ENCODE measurements at regions not wholly inside any gene's neighbourhood (a gene's known extent, or its start where the extent isn't known, plus 50 kb on each side); places are given as distances from the start of the nearest gene placed in this dataset.

- DNase-seq (ENCODE audit: low spot score): no peak
Observed at GRCh38 chr12:59046763-59047534, 126.6 kb upstream of the LRIG3 start.

- DNase-seq (ENCODE audit: low spot score): no peak
Observed at GRCh38 chr12:59044791-59045190, 124.5 kb upstream of the LRIG3 start.

GRCh38 chr12:59041241-59042121, 121.2 kb upstream of the LRIG3 start:
- DNase-seq (ENCODE audit: low spot score): no peak

GRCh38 chr12:59040656-59041055, 120.4 kb upstream of the LRIG3 start:
- DNase-seq (ENCODE audit: low spot score): no peak

- no peak for DNase-seq (ENCODE audit: low spot score)
Observed at GRCh38 chr12:59040043-59040442, 119.7 kb upstream of the LRIG3 start.

- DNase-seq (ENCODE audit: low spot score): no peak
Observed at GRCh38 chr12:59039005-59039404, 118.7 kb upstream of the LRIG3 start.

GRCh38 chr12:59036973-59037762, 116.9 kb upstream of the LRIG3 start:
- no peak for DNase-seq (ENCODE audit: low spot score)

- no peak for DNase-seq (ENCODE audit: low spot score)
Observed at GRCh38 chr12:59036347-59036746, 116.0 kb upstream of the LRIG3 start.

GRCh38 chr12:59031313-59031712, 111.0 kb upstream of the LRIG3 start:
- DNase-seq (ENCODE audit: low spot score): no peak

- no peak for DNase-seq (ENCODE audit: low spot score)
Observed at GRCh38 chr12:59030415-59030814, 110.1 kb upstream of the LRIG3 start.

GRCh38 chr12:59027199-59027598, 106.9 kb upstream of the LRIG3 start:
- no peak for DNase-seq (ENCODE audit: low spot score)

- no peak for DNase-seq (ENCODE audit: low spot score)
Observed at GRCh38 chr12:59023861-59024424, 103.6 kb upstream of the LRIG3 start.

- no peak for DNase-seq (ENCODE audit: low spot score)
Observed at GRCh38 chr12:59020073-59020946, 100.0 kb upstream of the LRIG3 start.

GRCh38 chr12:59014885-59015284, 94.6 kb upstream of the LRIG3 start:
- DNase-seq (ENCODE audit: low spot score): no peak

- DNase-seq (ENCODE audit: low spot score): no peak
Observed at GRCh38 chr12:59010941-59011340, 90.6 kb upstream of the LRIG3 start.

- DNase-seq (ENCODE audit: low spot score): no peak
Observed at GRCh38 chr12:59010118-59010517, 89.8 kb upstream of the LRIG3 start.

GRCh38 chr12:59007620-59008019, 87.3 kb upstream of the LRIG3 start:
- DNase-seq (ENCODE audit: low spot score): no peak

GRCh38 chr12:59005193-59005955, 85.1 kb upstream of the LRIG3 start:
- DNase-seq (ENCODE audit: low spot score): no peak

- DNase-seq (ENCODE audit: low spot score): no peak
Observed at GRCh38 chr12:59004456-59004855, 84.2 kb upstream of the LRIG3 start.

GRCh38 chr12:58995666-58996363, 75.5 kb upstream of the LRIG3 start:
- no peak for DNase-seq (ENCODE audit: low spot score)
